ENCODE measurements at regions not wholly inside any gene's neighbourhood (a gene's known extent, or its start where the extent isn't known, plus 50 kb on each side); places are given as distances from the start of the nearest gene placed in this dataset.

DNA sequence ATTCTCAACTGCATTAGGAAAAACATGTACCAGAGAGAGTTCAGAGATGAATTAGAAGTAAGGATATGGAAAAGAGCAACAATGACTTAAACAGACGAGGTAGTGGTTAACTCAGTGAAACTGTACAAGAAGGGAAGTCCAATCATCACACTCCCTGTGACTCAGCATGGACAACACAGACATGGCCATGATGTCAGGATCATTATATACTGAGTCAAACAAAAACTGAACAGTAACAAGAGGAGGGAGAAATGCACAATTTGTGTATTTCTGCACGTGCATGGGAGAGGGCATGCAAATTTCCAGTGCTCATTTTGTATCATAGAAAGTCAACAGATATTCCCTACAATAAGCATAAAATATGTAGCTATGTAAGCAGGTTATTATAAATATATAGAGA is 1037.8 kb downstream of the BCL11B start (continued):
- TF ChIP-seq RFX5 (IDR thresholded peaks at IDR 0.05; ENCODE audit: low read length) (no peak), EZH2phosphoT487 (IDR thresholded peaks at IDR 0.05; ENCODE audit: borderline replicate concordance, low read depth) (no peak), MAX (IDR thresholded peaks at IDR 0.05; ENCODE audit: low read depth) (no peak), RXRA (IDR thresholded peaks at IDR 0.05; ENCODE audit: borderline replicate concordance, low read depth) (no peak), JUND (IDR thresholded peaks at IDR 0.05) (no peak)
- TF ChIP-seq, protein P1, sequence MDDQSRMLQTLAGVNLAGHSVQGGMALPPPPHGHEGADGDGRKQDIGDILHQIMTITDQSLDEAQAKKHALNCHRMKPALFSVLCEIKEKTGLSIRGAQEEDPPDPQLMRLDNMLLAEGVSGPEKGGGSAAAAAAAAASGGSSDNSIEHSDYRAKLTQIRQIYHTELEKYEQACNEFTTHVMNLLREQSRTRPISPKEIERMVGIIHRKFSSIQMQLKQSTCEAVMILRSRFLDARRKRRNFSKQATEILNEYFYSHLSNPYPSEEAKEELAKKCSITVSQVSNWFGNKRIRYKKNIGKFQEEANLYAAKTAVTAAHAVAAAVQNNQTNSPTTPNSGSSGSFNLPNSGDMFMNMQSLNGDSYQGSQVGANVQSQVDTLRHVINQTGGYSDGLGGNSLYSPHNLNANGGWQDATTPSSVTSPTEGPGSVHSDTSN (IDR thresholded peaks at IDR 0.05), result no peak

DNA sequence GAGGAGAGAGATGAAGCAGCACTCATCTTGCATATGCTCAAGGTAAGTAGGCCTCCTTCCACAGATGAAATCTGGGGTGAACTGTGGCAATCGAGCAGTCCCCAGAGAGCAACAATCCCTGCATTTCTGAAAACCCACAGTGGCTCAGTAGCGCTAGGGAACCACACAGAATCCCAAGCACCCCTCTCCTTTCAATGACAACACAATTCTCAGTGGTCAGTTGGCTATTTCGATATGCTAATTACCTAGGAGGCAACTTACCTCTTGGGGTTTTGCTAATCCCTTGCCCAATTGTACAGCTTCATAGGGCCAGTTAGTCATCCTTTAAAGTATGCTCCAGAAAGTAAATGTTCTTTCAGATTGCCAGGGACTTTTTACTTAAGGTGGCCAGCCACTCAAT is 1035.7 kb downstream of the BCL11B start:
- POLR2A ChIA-PET, result no interaction called here
- no peaks in the 10 kb centered on the region for H4K20me1 ChIP-seq (ENCODE audit: insufficient read depth)
- H3K4me2 ChIP-seq, result no peak overlapping the region
- no peaks in the 10 kb centered on the region for H3K36me3 ChIP-seq (replicated peaks in 1 of 2; ENCODE audit: control insufficient read depth in 1 of 2, insufficient read depth in 2 of 2, low read length in 1 of 2)
- TF ChIP-seq, protein P2, sequence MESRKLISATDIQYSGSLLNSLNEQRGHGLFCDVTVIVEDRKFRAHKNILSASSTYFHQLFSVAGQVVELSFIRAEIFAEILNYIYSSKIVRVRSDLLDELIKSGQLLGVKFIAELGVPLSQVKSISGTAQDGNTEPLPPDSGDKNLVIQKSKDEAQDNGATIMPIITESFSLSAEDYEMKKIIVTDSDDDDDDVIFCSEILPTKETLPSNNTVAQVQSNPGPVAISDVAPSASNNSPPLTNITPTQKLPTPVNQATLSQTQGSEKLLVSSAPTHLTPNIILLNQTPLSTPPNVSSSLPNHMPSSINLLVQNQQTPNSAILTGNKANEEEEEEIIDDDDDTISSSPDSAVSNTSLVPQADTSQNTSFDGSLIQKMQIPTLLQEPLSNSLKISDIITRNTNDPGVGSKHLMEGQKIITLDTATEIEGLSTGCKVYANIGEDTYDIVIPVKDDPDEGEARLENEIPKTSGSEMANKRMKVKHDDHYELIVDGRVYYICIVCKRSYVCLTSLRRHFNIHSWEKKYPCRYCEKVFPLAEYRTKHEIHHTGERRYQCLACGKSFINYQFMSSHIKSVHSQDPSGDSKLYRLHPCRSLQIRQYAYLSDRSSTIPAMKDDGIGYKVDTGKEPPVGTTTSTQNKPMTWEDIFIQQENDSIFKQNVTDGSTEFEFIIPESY (IDR thresholded peaks at IDR 0.05; ENCODE audit: borderline replicate concordance, low read depth), result no peak
- TF ChIP-seq CHD2 (IDR thresholded peaks at IDR 0.05; ENCODE audit: low read length, partially characterized antibody) (no peak), POLR2AphosphoS5 (IDR thresholded peaks at IDR 0.05; ENCODE audit: low read depth, low read length) (no peak), TEAD4 (IDR thresholded peaks at IDR 0.05; ENCODE audit: borderline replicate concordance, insufficient read depth) (no peak), EP300 (IDR thresholded peaks at IDR 0.05; ENCODE audit: borderline replicate concordance in 1 of 2, low read depth in 1 of 2, low read length in 1 of 2) (no peak), MEF2A (IDR thresholded peaks at IDR 0.05; ENCODE audit: borderline replicate concordance, low read depth) (no peak), RAD21 (IDR thresholded peaks at IDR 0.05; ENCODE audit: low read length) (no peak), MXI1 (IDR thresholded peaks at IDR 0.05; ENCODE audit: low read depth, low read length) (no peak), EZH2phosphoT487 (IDR thresholded peaks at IDR 0.05; ENCODE audit: borderline replicate concordance, low read depth) (no peak), FOXM1 (IDR thresholded peaks at IDR 0.05; ENCODE audit: low read depth) (no peak), GATA2 (CRISPR knock-in tag; IDR thresholded peaks at IDR 0.05) (no peak), JUND (IDR thresholded peaks at IDR 0.05) (no peak), RFX5 (IDR thresholded peaks at IDR 0.05; ENCODE audit: low read length) (no peak), REST (IDR thresholded peaks at IDR 0.05; ENCODE audit: low read depth, low read length) (no peak), ELF1 (IDR thresholded peaks at IDR 0.05) (no peak), NFIC (IDR thresholded peaks at IDR 0.05; ENCODE audit: borderline replicate concordance) (no peak)
- no peaks in the 10 kb centered on the region for H3K9me3 ChIP-seq
- no peaks in the 10 kb centered on the region for H3K4me1 ChIP-seq (ENCODE audit: control insufficient read depth in 1 of 2, insufficient read depth in 2 of 2, low read depth in 1 of 2, low read length in 1 of 2)
- 3% methylated on average over 3 of the region's 3 CpGs for WGBS (ENCODE audit: low lambda C conversion rate)
- no peak for DNase-seq
- H2AFZ ChIP-seq (ENCODE audit: low read depth), result no peak overlapping the region
- H3K9me2 ChIP-seq, result no peaks in the 10 kb centered on the region
- no peaks in the 10 kb centered on the region for H3K27me3 ChIP-seq (ENCODE audit: insufficient read depth)
- no peak overlapping the region for H3K27ac ChIP-seq (ENCODE audit: low read depth in 2 of 2, low read length in 1 of 2)
- CTCF ChIA-PET, result no interaction called here
- H3K9ac ChIP-seq, result no peak overlapping the region
- no peaks in the 10 kb centered on the region for H3K79me2 ChIP-seq (ENCODE audit: insufficient read depth)
- no peak overlapping the region for H3K4me3 ChIP-seq (ENCODE audit: low read depth in 2 of 2, low read length in 1 of 2)
- H3F3A ChIP-seq (replicated peaks; ENCODE audit: insufficient read depth), result no peaks in the 10 kb centered on the region

Data from SK-N-SH (cell line).